NCI-H510A treated with DMSO at 0.1 percent for 48 hours (cell line): ENCODE measurements at regions not wholly inside any gene's neighbourhood (a gene's known extent, or its start where the extent isn't known, plus 50 kb on each side); places are given as distances from the start of the nearest gene placed in this dataset.

ENCODE experiments used
- DNase-seq: peaks from one replicate; lab custom pipeline; 2025; lab: John Stamatoyannopoulos, UW

DNA sequence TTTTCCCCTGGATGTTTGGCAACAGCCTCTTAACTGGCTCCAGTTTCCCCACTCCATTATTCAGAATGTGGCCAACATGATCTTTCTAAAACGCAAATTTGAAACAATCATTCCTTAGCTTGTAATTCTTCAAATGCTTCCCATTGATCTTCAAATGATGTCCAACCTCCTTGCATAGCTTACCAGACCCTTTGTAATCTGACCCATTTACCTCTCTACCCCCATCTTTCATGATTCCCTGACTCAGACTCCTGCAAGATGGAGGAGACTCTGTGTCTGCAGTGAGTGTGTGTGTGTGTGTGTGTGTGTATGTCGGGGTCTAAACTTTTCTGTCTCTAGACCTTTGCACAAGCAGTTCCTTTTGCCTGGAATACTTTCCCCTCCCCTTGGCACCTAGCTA lies 515.7 kb upstream of the PROK2 start:
- no peak for DNase-seq

DNA sequence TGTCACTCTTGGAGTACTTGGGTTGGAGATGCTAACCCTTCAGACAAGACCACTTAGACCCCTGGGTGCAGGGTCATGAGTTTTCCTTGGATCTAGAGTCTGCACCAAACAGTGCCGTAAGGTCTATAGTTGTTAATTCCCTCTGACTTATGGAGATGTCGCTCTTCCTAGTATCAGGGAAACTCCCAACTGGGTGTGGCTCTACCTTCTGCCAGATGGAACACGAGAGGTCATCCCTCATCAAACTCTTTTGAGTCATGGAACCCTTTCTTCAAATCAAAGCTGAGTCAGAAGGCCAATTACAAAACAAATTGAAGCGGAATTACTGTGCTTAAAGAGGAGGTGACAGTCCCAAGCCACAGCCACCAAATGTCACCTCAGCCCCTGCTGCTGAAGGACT lies 514.9 kb upstream of the PROK2 start:
- no peak for DNase-seq

DNA sequence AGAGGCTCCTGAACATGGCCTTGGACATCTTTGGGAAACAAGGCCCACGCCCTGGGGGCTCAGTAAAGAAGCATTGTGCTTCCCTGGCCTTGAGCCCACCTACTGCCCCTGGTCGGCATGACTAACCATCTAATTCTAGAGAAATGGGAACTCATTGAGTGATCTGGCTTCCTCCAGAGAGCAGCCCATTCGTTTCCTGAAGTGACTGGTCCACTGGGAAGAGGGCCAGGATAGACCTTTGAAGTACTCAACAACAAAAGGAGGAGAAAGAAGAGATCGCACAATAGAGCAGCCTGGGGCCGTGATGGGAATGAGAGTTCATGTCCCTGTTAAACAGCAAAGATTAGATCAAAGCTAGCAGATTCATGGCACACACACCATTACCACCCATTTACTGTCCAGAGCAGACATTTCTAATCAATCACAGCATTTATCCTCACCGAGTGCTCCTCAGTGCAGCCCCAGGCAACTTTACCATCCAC lies 514.4 kb upstream of the PROK2 start:
- no peak for DNase-seq

DNA sequence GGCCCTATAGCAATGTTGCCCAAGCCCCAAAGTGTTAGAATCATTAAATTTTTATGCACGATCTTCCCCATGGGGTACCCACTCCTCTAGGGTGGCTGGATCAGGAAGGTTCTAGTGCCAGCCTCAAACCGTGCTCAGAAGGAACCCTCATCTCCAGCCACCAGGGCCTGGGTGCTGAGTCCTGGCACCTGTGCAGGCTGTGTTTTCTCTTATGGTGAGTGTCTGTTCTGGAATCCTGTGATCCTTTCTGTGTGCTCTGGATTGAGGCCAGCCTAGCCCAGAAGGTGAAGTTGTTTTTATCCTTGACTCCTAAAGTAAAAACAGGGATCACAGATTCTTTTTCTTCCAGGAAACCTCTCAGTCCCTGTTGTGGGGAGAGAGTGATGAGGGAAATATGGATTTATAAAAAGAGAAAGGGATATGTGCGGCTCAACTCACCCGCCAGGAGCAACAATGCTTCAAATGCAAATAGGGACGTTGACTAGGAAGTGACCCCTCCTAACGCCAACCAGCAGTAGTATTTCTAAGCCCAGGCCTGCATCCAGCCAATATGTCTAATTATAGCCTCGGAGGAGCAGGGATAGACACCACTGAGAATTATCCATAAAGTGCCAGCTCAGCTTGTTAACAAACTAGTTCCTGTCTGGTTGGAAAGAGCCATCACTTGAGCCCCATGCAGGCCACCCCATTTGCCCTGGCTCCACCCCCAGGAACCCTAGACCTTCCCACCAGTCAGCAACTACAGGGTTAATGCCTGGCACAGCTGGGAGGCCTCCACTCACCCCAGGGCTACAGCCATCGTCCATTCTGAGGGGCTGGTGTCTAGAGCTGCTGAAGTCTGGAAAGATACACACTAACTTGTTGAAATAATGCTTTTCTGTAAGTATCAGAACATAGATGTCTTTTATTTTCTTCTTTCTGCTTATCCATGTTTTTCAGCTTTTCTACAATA lies 513.5 kb upstream of the PROK2 start:
- DNase-seq: no peak

DNA sequence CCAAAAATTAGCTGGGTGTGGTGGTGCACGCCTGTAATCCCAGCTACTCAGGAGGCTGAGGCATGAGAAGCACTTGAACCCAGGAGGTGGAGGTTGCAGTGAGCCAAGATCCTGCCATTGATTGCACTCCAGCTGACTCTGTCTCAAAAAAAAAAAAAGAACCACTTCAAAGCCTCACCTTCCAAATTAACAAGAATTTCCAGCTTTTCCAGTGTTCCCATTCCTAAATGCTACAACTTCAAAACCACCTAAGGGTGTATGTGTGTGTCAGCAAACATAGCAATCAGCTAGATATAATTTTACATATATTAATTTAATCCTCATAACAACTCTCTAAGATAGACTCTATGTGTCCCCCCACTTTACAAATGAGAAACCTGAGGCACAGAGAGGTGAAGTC lies 512.5 kb upstream of the PROK2 start:
- DNase-seq: no peak

DNA sequence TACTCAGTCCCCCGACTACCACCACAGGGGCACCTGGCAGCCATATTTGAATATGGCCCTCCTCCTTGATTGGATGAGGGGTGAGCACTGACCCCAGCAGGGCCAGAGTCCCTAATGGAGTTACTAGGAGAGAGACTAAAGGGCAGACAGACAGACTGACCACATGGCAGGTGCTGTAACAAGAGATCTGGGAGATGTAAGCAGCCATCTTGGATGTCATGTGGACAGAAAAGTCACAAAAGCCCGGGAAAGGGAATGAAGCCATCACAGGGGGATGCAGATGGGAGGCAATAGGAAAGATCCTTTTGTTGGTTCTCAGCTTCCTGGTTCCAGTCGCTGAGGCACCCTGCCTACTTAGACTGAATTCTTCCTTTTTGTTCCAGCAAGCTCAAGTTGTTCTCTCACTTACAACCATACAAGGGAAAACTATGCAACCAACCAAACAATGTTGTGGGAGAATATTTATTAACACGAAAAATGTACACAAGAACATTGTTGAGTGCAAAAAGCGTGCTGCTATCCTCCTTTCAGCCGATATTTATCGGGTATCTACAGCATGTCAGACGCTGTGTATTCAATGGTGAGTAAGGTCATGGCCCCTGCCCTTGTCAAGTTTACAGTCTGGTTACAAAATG lies 511.6 kb upstream of the PROK2 start:
- DNase-seq: no peak

DNA sequence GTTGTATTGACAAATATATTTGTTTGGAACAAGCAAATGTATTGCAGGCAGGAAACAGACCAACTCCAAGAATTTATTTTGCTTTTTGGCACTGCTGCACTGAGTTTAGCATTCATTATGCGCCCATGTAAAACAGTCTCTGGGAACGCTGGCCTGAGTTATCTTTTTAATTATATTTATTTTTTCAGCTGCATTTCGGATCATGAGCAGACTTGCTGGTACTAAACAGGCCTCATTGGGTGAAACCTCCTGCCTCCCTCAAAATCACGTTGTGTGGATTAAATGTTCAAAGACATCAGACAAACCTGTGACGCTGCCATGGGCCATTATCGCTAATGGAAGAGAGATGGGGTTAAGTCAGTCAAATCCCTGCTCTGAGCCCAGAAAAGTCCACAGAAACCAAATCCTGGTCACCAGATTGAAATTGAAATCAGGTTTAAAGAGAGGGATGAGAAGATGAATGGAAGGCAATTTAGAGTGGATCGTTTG lies 511.1 kb upstream of the PROK2 start:
- no peak for DNase-seq

DNA sequence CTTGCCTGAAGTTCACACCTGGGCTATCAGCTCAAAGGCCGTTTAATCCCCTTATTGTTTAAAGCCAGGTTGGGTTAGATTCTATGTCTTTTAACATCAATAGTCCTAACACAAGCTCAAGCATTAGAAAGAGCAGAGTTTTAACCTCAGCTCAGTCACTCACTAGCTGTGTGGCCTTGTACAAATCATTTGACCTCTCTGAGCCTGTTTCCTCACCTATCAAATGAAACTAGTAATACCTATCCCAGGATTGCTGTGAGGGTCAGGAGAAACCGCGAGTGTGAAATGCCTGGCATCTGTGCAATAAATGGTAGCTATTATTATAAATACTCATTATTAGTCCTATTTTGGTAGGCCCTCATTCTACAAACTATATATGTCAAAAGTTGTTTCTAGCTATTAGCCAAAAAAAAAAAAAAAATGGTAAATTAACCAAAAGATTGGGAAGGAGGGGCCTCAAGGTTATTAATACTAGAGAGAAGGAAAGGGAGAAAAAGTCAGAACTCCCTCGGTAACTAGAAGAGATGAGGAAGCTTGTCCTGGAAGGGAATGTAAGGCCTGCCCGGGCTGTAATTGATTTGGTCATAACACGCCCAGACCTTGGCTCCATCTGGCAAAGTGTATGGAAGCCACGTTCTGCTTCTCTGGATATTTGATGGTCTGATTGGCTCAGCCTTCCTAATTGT lies 510.5 kb upstream of the PROK2 start:
- no peak for DNase-seq

DNA sequence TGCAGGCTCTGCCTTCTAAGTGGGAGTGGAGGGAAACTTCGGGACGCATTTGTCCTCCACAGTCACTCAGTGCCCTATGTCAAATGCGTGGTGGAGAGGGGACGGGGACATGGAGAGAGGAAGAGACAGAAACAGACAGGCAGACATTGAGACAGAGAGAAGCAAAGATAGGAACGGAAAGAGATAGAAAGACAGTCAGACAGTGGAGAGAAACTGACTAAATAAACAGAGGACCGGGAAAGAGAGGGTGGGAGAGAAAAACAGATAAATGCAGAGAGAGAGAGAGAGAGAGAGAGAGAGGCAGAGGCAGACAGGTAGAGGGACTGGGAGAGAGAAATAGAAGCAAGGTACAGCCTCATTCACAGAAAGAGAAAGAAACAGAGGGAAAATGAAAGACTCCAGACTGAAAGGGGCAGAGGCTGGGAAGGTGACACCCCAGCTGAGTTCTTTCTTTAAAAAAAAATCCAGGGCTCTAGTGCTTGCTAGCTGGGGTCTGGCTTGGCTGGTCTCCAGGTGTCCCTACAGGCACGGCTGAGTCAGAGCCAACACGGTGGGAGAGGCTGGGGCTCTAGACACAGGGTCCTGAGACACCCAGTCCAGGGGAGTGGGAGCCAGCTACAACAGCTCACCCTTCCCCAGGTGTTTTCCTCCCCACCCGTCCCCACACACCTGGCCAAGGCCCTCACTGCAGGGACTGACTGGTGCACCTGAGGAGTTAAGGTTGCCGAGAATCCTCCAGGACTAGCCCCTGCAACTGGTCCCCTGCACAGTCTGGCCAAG lies 506.1 kb upstream of the PROK2 start:
- no peak for DNase-seq

DNA sequence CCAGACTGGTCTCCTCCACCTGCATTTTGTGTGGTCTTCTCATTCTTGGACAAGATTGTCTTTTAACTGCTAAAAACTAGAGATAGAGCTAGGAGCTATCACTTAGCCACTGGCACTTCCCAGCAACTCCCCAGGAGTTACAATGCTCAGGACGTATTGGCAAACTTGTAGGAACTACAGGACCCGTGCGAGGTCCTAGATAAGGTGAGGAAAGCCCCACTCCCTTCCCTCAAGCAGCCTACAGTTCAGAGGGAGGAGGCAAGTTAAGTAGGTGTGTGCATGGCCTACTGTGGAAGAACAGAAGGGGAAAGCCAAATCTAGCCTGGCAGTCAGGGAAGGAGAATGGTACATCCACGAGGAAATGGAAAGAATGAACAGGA lies 504.7 kb upstream of the PROK2 start:
- no peak for DNase-seq

DNA sequence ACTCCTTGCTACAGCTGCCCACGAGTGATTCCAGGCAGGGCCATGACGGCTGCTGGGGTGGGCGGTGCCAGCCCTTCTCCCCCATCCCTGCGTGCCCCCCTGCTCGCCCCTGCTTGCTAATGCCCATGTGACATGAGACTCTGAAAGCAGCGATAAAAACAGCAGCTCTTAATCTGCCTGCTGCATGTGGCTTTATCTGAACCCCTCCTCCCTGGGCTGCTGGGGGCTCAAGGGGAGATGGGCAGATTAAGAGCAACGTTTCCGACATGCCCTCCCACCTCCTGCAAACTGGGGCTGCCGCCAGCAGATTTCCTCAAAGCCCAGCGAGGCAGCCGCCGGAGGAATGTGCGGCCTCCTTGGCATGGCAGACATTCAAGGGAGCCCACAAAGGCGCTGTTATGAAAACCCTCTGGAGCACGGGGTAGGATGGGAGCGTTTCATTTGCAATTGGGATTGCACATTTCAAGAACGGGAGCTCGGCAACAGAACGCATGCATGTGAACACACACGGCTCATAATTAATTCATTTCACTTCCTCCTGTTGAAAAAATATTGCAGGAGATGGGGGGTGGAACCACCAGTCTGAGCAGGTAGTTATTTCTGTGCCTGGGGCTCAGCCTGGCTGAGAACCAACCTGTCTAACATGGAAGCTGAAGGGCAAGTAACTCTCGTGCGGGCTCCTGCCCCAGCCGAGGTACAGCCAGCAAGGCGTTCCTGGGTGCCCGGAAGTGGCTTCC lies 504.2 kb upstream of the PROK2 start:
- DNase-seq: peak; percentile 6

DNA sequence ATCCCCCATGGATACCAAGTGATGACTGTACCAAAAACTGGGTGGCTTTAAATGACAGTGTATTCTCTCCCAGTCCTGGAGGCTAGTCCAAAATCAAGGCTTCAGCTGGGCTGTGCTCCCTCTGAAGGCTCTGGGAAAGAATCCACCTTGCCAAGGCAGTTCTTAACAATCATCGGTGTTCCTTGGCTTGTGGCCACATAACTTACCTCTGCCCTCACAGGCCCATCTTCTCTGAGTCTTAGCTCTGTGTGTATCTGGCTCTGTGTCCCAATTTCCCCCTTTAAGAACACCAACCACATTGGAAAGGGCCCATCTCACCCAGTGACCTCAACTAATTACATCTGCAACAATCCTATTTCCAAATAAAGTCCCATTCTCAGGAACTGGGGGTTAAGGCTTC lies 503.0 kb upstream of the PROK2 start:
- DNase-seq: no peak

DNA sequence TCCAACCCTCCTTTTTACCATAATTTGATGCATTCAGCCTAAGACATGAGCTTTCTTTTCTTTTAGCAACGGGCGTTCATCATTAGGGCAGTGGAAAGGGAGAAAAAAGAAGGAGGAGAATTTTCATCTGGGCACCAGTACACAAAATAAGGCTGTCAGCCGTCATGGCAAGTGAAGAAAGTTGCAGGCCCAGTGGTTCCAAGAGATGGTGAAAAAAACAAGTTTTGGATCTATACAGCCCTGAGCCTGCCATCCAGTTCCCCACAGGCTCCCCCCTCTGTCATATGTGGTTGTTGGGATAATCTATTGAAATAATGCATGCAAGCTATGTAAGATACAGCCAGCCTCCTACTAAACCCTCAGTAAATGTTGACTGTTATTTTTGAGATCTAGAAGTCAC lies 500.6 kb upstream of the PROK2 start:
- no peak for DNase-seq

DNA sequence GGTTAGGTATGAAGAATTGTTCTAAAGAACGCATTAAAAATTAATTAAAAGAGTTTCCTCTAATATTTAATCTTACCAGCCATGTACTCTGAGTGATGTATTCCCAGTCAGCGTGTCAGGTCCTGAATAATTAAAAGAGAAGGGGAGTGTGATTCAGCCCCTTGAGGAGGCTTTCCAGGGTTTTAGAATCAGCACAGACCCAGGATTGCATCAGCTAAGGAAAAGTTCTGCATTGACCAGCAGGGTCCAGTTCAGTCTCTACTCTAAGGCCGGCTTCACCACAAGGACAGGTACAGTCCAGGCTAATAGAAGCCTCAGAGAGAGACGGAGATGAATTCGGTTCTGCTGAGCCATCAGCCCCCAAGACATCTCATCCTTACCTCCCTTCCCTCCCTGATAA lies 499.5 kb upstream of the PROK2 start:
- no peak for DNase-seq

DNA sequence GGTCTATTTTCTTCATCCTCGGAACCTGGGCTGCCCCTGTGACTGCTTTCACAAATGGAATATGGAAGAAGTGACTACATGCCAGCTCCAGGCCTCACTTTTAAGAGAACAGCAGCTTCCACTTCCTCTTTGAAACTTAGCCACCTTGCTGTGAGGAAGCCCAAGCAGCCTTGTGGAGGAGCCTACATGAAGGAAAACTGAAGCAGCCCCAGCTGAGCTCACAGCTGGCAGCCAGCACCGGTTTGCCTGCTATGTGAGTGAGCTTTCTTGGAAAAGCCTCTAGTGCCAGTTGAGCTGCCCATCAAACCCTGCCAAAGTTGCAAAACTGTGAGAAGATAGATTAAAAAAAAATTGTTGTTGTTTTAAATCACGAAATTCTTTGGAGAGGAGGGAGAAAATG lies 498.0 kb upstream of the PROK2 start:
- no peak for DNase-seq

DNA sequence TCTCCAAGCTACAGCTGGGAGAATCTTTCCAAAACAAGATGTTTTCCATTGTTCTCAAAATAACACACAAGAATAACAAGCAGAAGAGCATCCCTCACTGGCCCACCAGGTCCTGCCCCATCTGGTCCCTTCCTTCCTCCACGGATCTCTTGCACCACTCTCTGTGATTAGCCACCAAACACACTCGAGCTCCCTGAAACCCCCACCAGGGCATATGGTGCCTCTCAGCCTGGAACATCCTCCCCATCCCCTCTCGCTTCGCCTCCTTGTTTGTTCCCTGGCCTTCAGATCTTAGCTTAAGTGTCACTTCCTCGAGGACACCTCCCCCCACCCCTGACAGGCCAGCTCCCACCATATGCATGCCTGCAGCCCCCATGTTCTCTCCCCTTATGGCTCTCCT lies 496.6 kb upstream of the PROK2 start:
- no peak for DNase-seq

DNA sequence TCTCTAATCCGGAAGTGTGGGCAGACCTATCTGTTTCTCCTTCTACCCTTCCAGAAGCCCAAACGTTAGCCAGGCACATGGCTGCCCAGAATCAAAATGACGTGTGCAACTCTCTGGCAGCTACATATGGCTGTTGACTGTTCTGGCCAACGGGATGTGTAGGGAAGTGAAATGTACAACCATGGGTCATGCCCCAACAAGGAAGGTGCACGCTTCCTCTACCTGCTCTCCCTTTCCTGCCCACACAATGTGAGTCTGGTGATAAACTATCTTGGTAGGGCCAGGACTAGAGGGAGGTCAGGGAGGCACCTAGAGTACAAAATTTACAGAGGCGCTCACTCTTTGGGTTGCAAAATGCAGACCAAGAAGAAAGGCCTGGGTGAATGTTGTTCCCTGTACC lies 495.9 kb upstream of the PROK2 start:
- no peak for DNase-seq

DNA sequence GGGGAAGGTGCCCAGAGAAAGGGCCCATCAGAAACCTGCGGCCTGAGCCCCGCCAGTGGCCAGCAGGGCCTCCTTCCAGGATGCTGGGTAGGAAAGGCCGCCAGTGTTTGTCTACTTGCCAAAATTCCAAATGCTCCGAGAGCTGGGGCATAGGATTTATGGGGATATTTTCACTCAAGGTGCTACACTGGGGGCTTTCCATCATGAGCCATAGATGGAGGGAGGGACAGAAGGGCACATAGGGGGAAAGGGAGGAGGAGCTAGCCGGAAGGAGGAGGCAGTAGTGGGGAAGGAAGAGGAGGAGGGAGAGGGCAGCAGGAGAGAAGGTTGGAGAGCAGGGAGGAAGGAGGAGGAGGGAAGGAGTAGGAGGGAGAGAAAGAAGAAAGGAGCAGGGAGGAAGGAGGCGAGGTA lies 494.7 kb upstream of the PROK2 start:
- DNase-seq: no peak

DNA sequence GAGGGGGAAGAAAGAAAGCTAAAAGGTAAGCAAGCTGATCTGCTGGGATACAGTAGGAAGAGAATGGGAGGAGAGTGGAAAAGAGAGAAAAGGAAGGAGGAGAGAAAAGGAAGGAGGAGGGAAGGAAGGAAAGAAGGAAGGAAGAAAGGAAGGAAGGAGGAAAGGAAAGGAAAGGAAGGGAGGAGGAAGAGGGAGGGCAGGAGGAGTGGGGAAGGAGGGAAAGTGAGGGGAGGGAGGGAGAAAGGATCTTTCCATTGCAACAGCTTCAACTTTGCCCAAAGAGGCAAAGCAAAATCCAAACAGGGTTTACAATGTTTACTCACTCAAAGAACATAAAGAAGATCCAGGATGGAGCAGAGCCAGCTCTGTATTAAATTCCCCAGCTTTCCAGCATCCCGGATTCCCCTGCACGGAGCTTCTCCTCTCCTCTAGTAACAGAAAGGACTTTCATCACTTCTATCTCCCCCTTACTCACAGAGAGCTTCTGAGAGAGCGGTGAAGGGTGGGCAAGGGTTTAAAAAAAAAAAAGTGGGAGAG lies 494.2 kb upstream of the PROK2 start:
- DNase-seq: no peak

DNA sequence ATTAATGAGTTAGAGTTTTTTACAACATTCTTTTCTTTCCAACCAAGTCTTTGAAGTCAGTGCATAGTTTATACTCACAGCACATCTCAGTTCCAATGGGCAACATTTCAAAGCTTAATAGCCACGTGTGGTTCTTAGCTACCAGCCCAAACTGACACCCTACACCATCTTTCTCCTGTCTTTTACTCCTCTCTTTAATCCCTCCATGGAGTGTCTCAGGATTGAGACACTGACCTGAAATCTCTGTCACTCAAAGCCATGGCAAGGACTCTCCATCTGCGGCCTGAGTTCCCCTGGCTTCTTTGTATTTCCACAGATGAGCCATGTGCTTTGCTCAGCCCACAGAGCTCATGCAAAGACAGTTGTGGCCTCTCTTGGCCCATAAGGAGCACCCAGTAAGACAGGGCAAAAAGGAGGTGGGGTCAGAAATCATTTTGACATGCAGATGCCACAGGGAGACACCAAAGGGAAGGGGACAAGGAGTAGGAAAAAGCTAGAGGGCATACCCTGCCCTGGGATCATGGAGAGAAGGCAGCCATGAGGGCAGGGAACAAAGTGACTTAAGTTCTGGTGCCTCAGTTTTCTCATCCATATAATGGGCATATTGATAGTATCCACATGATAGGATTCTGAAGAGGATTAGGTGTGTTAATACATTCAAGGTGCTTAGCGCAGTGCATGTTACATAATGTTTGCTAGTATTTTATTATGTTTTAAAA lies 493.6 kb upstream of the PROK2 start:
- no peak for DNase-seq
